Breast epithelium (tissue), 4 donors: ENCODE measurements at regions not wholly inside any gene's neighbourhood (a gene's known extent, or its start where the extent isn't known, plus 50 kb on each side); places are given as distances from the start of the nearest gene placed in this dataset.

ENCODE experiments used
- DNase-seq, 2 donors: peaks; one replicate each; pipeline ENCODE4 v3.0.0-alpha.2; 2019; ENCODE audit warnings: low spot score in 2 of 2
- H3K27ac ChIP-seq, 2 donors: fragments of 200-600 bp; sonication (generic) in 1 of 2; one replicate each; pipeline ENCODE4 v1.5.1; 2016 to 2019; ENCODE audit warnings: mild to moderate bottlenecking in 1 of 2
- H3K27me3 ChIP-seq, 2 donors: fragments of 200-600 bp; sonication (generic) in 1 of 2; one replicate each; pipeline versions ENCODE4 v1.5.1 to v1.6.0; 2017 to 2019; ENCODE audit warnings: control low read depth in 1 of 2, mild to moderate bottlenecking in 1 of 2
- H3K36me3 ChIP-seq: fragments of 200-600 bp; one replicate; pipeline ENCODE4 v1.5.1; 2019
- H3K4me1 ChIP-seq, 2 donors: fragments of 200-600 bp; sonication (generic); one replicate each; pipeline ENCODE4 v1.5.1; 2016 to 2019; ENCODE audit warnings: control low read depth in 1 of 2
- H3K4me3 ChIP-seq, 3 donors: fragments of 200-600 bp; sonication (generic); 1 replicate in 2 of 3; 2 replicates in 1 of 3; pipeline ENCODE4 v1.5.1; 2016 to 2019; ENCODE audit warnings: mild to moderate bottlenecking in 3 of 3, moderate library complexity in 2 of 3
- H3K9me3 ChIP-seq, 2 donors: fragments of 200-600 bp; sonication (generic) in 1 of 2; one replicate each; pipeline ENCODE4 v1.5.1; 2016 to 2019; ENCODE audit warnings: control low read depth in 1 of 2
- CTCF ChIP-seq, 3 donors: fragments of 450-650 bp; IDR thresholded peaks; one replicate each; pipeline ENCODE4 v1.5.1; 2016 to 2017; ENCODE audit warnings: antibody characterized with exemption in 3 of 3, mild to moderate bottlenecking in 3 of 3, moderate library complexity in 3 of 3
- POLR2A ChIP-seq: fragments of 450-650 bp; IDR thresholded peaks from one replicate; pipeline ENCODE4 v1.6.1; 2016; ENCODE audit warnings: antibody characterized with exemption, mild to moderate bottlenecking, moderate library complexity
- POLR2AphosphoS5 ChIP-seq, 3 donors: sonication (generic); formaldehyde crosslinking; IDR thresholded peaks; one replicate each; pipeline ENCODE4 v1.6.1; 2017; ENCODE audit warnings: antibody characterized with exemption in 3 of 3
- intact Hi-C: fragments of 100-400 bp; cut with DNase I; formaldehyde crosslinking; loops from one replicate; pipeline ENCODE4 v1.15.1; 2023; ENCODE audit warnings: low total_unique reads

- no peak overlapping the region for H3K27ac ChIP-seq
- H3K36me3 ChIP-seq = no peaks in the 10 kb centered on the region
- intact Hi-C loops = no loop called here
- no peak for TF ChIP-seq CTCF (IDR thresholded peaks at IDR 0.05)
- TF ChIP-seq POLR2AphosphoS5 (IDR thresholded peaks at IDR 0.05) = no peak
- no peak for TF ChIP-seq POLR2A
- DNase-seq = no peak
- H3K9me3 ChIP-seq = no peaks in the 10 kb centered on the region
- H3K4me3 ChIP-seq = no peak overlapping the region
- no peaks in the 10 kb centered on the region for H3K4me1 ChIP-seq
- H3K27me3 ChIP-seq = no peaks in the 10 kb centered on the region
Observed at GRCh38 chr2:238562446-238562845, 135.7 kb downstream of the ASB1 start.

GRCh38 chr2:238563551-238563950 lies 136.8 kb downstream of the ASB1 start:
- H3K4me1 ChIP-seq = no peaks in the 10 kb centered on the region
- DNase-seq = no peak
- H3K27me3 ChIP-seq = no peaks in the 10 kb centered on the region
- no peaks in the 10 kb centered on the region for H3K36me3 ChIP-seq
- TF ChIP-seq POLR2AphosphoS5 (IDR thresholded peaks at IDR 0.05) = no peak
- TF ChIP-seq POLR2A = no peak
- TF ChIP-seq CTCF (IDR thresholded peaks at IDR 0.05) = no peak
- intact Hi-C loops = no loop called here
- H3K9me3 ChIP-seq = no peaks in the 10 kb centered on the region
- H3K27ac ChIP-seq = no peak overlapping the region
- no peak overlapping the region for H3K4me3 ChIP-seq

- no peaks in the 10 kb centered on the region for H3K4me1 ChIP-seq
- intact Hi-C loops = no loop called here
- H3K4me3 ChIP-seq = no peak overlapping the region
- DNase-seq = no peak
- H3K36me3 ChIP-seq = no peaks in the 10 kb centered on the region
- H3K27ac ChIP-seq = no peak overlapping the region
- no peaks in the 10 kb centered on the region for H3K27me3 ChIP-seq
- no peaks in the 10 kb centered on the region for H3K9me3 ChIP-seq
- no peak for TF ChIP-seq CTCF (IDR thresholded peaks at IDR 0.05)
- TF ChIP-seq POLR2A = no peak
- no peak for TF ChIP-seq POLR2AphosphoS5 (IDR thresholded peaks at IDR 0.05)
Observed at GRCh38 chr2:238564286-238564920, 137.7 kb downstream of the ASB1 start.

GRCh38 chr2:238565031-238565430 lies 138.3 kb downstream of the ASB1 start:
- H3K36me3 ChIP-seq = no peaks in the 10 kb centered on the region
- no peaks in the 10 kb centered on the region for H3K4me1 ChIP-seq
- intact Hi-C loops = no loop called here
- H3K27me3 ChIP-seq = no peaks in the 10 kb centered on the region
- TF ChIP-seq CTCF (IDR thresholded peaks at IDR 0.05) (no peak), POLR2AphosphoS5 (IDR thresholded peaks at IDR 0.05) (no peak), POLR2A (no peak)
- no peak for DNase-seq
- no peak overlapping the region for H3K4me3 ChIP-seq
- H3K9me3 ChIP-seq = no peaks in the 10 kb centered on the region
- H3K27ac ChIP-seq = no peak overlapping the region

- H3K27me3 ChIP-seq = no peaks in the 10 kb centered on the region
- no peaks in the 10 kb centered on the region for H3K9me3 ChIP-seq
- no peaks in the 10 kb centered on the region for H3K36me3 ChIP-seq
- no peaks in the 10 kb centered on the region for H3K4me1 ChIP-seq
- DNase-seq = no peak
- intact Hi-C loops = no loop called here
- no peak overlapping the region for H3K4me3 ChIP-seq
- TF ChIP-seq CTCF (IDR thresholded peaks at IDR 0.05) = no peak
- TF ChIP-seq POLR2A = no peak
- no peak for TF ChIP-seq POLR2AphosphoS5 (IDR thresholded peaks at IDR 0.05)
- H3K27ac ChIP-seq = no peak overlapping the region
Observed at GRCh38 chr2:238566001-238566645, 139.4 kb downstream of the ASB1 start.
